Mesothelial cell of epicardium (in vitro differentiated cells): ENCODE measurements at regions not wholly inside any gene's neighbourhood (a gene's known extent, or its start where the extent isn't known, plus 50 kb on each side); places are given as distances from the start of the nearest gene placed in this dataset.

Experiments used
- DNase-seq, 2 experiments: peaks; one replicate each; pipeline ENCODE4 v3.0.0; 2021; ENCODE audit warnings: low spot score in 2 of 2; ENCODE audit not compliant: unreplicated experiment in 2 of 2
- H3K27ac Mint-ChIP-seq: 2 replicates; pipeline ENCODE4 v1.8.0; 2021; ENCODE audit warnings: mixed read lengths
- H3K27me3 Mint-ChIP-seq: 2 replicates; pipeline ENCODE4 v1.8.0; 2021; ENCODE audit warnings: low read depth, mixed read lengths
- H3K36me3 Mint-ChIP-seq: 2 replicates; pipeline ENCODE4 v1.8.0; 2021; ENCODE audit warnings: mixed read lengths
- H3K4me1 Mint-ChIP-seq: 2 replicates; pipeline ENCODE4 v1.8.0; 2021; ENCODE audit warnings: mixed read lengths
- H3K4me3 Mint-ChIP-seq: 2 replicates; pipeline ENCODE4 v1.8.0; 2021; ENCODE audit warnings: mild to moderate bottlenecking, moderate library complexity, mixed read lengths
- H3K9me3 Mint-ChIP-seq: 2 replicates; pipeline ENCODE4 v1.8.0; 2021; ENCODE audit warnings: mixed read lengths
- CTCF ChIP-seq: fragments of 200-600 bp; sonication (generic); IDR thresholded peaks from one replicate; pipeline ENCODE4 v1.5.0; 2021; ENCODE audit warnings: antibody characterized with exemption; ENCODE audit not compliant: unreplicated experiment

GRCh38 chr10:128995676-128996075 is 471.4 kb upstream of the MGMT start:
- no peak overlapping the region for H3K4me3 Mint-ChIP-seq
- DNase-seq = no peak
- H3K27ac Mint-ChIP-seq = no peak overlapping the region
- peaks cover 23% of the 10 kb centered on the region for H3K27me3 Mint-ChIP-seq
- H3K4me1 Mint-ChIP-seq = no peaks in the 10 kb centered on the region
- no peaks in the 10 kb centered on the region for H3K9me3 Mint-ChIP-seq
- TF ChIP-seq CTCF = no peak
- no peaks in the 10 kb centered on the region for H3K36me3 Mint-ChIP-seq

- H3K27ac Mint-ChIP-seq = no peak overlapping the region
- no peak for TF ChIP-seq CTCF
- H3K9me3 Mint-ChIP-seq = no peaks in the 10 kb centered on the region
- H3K36me3 Mint-ChIP-seq = no peaks in the 10 kb centered on the region
- peaks cover 21% of the 10 kb centered on the region for H3K27me3 Mint-ChIP-seq
- H3K4me1 Mint-ChIP-seq = no peaks in the 10 kb centered on the region
- no peak overlapping the region for H3K4me3 Mint-ChIP-seq
- DNase-seq = no peak
These were observed 470.9 kb upstream of the MGMT start for GRCh38 chr10:128996092-128996491.

- no peak overlapping the region for H3K27ac Mint-ChIP-seq
- no peaks in the 10 kb centered on the region for H3K4me1 Mint-ChIP-seq
These were observed 468.8 kb upstream of the MGMT start for GRCh38 chr10:128998101-128998805.

GRCh38 chr10:129004398-129004797 is 462.6 kb upstream of the MGMT start:
- no peak for DNase-seq
- Mint-ChIP-seq H3K4me1 (no peaks in the 10 kb centered on the region), H3K36me3 (no peaks in the 10 kb centered on the region), H3K4me3 (no peak overlapping the region), H3K27me3 (no peaks in the 10 kb centered on the region), H3K9me3 (peaks cover 15% of the 10 kb centered on the region), H3K27ac (no peak overlapping the region)
- TF ChIP-seq CTCF = no peak

More at GRCh38 chr10:128998101-128998805, 468.8 kb upstream of the MGMT start:
- Mint-ChIP-seq H3K4me3 (no peak overlapping the region), H3K27me3 (peaks cover 8% of the 10 kb centered on the region), H3K36me3 (no peaks in the 10 kb centered on the region), H3K9me3 (no peaks in the 10 kb centered on the region)
- no peak for DNase-seq
- TF ChIP-seq CTCF = no peak

GRCh38 chr10:129005080-129005479 is 462.0 kb upstream of the MGMT start:
- no peak for TF ChIP-seq CTCF
- no peak overlapping the region for H3K4me3 Mint-ChIP-seq
- no peaks in the 10 kb centered on the region for H3K36me3 Mint-ChIP-seq
- no peak overlapping the region for H3K27ac Mint-ChIP-seq
- H3K9me3 Mint-ChIP-seq = peaks cover 17% of the 10 kb centered on the region
- H3K4me1 Mint-ChIP-seq = no peaks in the 10 kb centered on the region
- DNase-seq = no peak
- no peaks in the 10 kb centered on the region for H3K27me3 Mint-ChIP-seq

- DNase-seq = no peak
- no peak for TF ChIP-seq CTCF
- Mint-ChIP-seq H3K27me3 (no peaks in the 10 kb centered on the region), H3K9me3 (peaks cover 17% of the 10 kb centered on the region), H3K4me1 (no peaks in the 10 kb centered on the region), H3K27ac (no peak overlapping the region), H3K4me3 (no peak overlapping the region), H3K36me3 (no peaks in the 10 kb centered on the region)
These were observed 461.2 kb upstream of the MGMT start for GRCh38 chr10:129005804-129006203.
